ENCODE measurements at regions not wholly inside any gene's neighbourhood (a gene's known extent, or its start where the extent isn't known, plus 50 kb on each side); places are given as distances from the start of the nearest gene placed in this dataset.
A peak's percentile ranks its signal among the peaks of the same experiment; 100 is the strongest.

DNA sequence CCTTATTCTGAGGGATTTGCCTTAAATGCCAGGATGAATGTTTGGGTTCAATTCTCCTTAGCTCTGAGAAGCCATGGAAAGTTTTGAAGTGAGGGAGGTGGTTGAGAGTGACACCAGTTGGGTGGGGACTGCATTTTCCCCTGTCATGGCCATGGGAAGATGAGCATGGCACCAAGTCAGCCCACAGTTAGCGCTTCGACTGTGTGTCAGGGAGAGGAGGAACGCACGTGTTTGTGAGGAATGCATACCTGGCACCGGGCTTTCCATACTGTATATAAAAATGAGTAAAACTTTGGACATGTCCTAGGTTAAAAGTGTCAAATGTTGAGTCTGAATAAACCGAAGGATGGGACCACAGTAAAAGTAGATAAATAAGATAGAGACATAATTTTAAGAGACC lies 187.5 kb upstream of the KL start:
- H3K79me2 ChIP-seq (ENCODE audit: low read length): no peaks in the 10 kb centered on the region

DNA sequence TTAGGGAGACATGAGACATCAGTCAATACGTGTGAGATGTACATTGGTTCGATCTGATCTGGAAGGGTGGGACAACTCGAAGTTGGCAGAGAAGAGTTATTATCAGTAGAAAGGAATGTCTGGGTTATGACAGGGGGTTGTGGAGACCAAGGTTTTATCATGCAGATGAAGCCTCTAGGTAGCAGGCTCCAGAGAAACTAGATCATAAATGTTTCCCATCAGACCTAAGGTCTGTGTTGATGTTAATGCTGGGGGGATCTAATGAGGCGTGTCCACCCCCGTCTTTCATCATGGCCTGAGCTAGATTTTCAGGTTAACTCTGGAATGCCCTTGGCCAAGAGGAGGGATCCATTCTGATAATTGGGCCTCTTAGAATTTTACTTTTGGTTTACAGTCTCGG lies 187.0 kb upstream of the KL start:
- no peaks in the 10 kb centered on the region for H3K79me2 ChIP-seq (ENCODE audit: low read length)
- no peaks in the 10 kb centered on the region for H3K27me3 ChIP-seq (ENCODE audit: low read depth, low read length)
- H3K36me3 ChIP-seq (replicated peaks; ENCODE audit: low read depth, low read length): no peaks in the 10 kb centered on the region
- peak overlapping the region; percentile 17; the same call in 1 of the 2 replicates for H3K4me2 ChIP-seq (ENCODE audit: low read length)
- H3K4me1 ChIP-seq (ENCODE audit: low read length): peaks cover 6% of the 10 kb centered on the region; the same call in 1 of the 2 replicates
- H3K27ac ChIP-seq (ENCODE audit: low read length): no peak overlapping the region
- H3K9ac ChIP-seq (ENCODE audit: low read length): no peak overlapping the region
- 0 out of 2 replicates have a peak, but pooled peaks cover 5% of the 10 kb centered on the region for H3K9me3 ChIP-seq (ENCODE audit: insufficient read depth, low read length)
- H3K4me3 ChIP-seq (ENCODE audit: low read length): no peak overlapping the region
- TF ChIP-seq CTCF (IDR thresholded peaks at IDR 0.05; ENCODE audit: low read depth, low read length) (no peak), EZH2phosphoT487 (IDR thresholded peaks at IDR 0.05; ENCODE audit: low read depth) (no peak)
- peak overlapping the region; percentile 61; the same call in 1 of the 2 replicates for H2AFZ ChIP-seq (ENCODE audit: low read depth, low read length)
- no peaks in the 10 kb centered on the region for H4K20me1 ChIP-seq (ENCODE audit: insufficient read depth, low read length)

More for the DNA sequence above, 187.5 kb upstream of the KL start:
- H3K27ac ChIP-seq (ENCODE audit: low read length): no peak overlapping the region
- TF ChIP-seq CTCF (IDR thresholded peaks at IDR 0.05; ENCODE audit: low read depth, low read length) (no peak), EZH2phosphoT487 (IDR thresholded peaks at IDR 0.05; ENCODE audit: low read depth) (no peak)
- H3K4me3 ChIP-seq (ENCODE audit: low read length): no peak overlapping the region
- no peaks in the 10 kb centered on the region for H3K36me3 ChIP-seq (replicated peaks; ENCODE audit: low read depth, low read length)
- H2AFZ ChIP-seq (ENCODE audit: low read depth, low read length): no peak overlapping the region
- peaks cover 6% of the 10 kb centered on the region; the same call in 1 of the 2 replicates for H3K4me1 ChIP-seq (ENCODE audit: low read length)
- H3K27me3 ChIP-seq (ENCODE audit: low read depth, low read length): no peaks in the 10 kb centered on the region
- H4K20me1 ChIP-seq (ENCODE audit: insufficient read depth, low read length): no peaks in the 10 kb centered on the region
- no peak overlapping the region for H3K9ac ChIP-seq (ENCODE audit: low read length)
- no peak overlapping the region for H3K4me2 ChIP-seq (ENCODE audit: low read length)
- 0 out of 2 replicates have a peak, but pooled peaks cover under 1% of the 10 kb centered on the region for H3K9me3 ChIP-seq (ENCODE audit: insufficient read depth, low read length)

- Histone ChIP-seq H3K27ac (ENCODE audit: low read length) (no peak overlapping the region), H4K20me1 (ENCODE audit: insufficient read depth, low read length) (no peaks in the 10 kb centered on the region), H3K9me3 (ENCODE audit: insufficient read depth, low read length) (0 out of 2 replicates have a peak, but pooled peaks cover 5% of the 10 kb centered on the region), H3K4me2 (ENCODE audit: low read length) (peak overlapping the region; percentile 17; the same call in 1 of the 2 replicates), H3K79me2 (ENCODE audit: low read length) (no peaks in the 10 kb centered on the region), H3K4me3 (ENCODE audit: low read length) (no peak overlapping the region), H2AFZ (ENCODE audit: low read depth, low read length) (peak overlapping the region; percentile 61; the same call in 1 of the 2 replicates), H3K4me1 (ENCODE audit: low read length) (peaks cover 6% of the 10 kb centered on the region; the same call in 1 of the 2 replicates), H3K36me3 (replicated peaks; ENCODE audit: low read depth, low read length) (no peaks in the 10 kb centered on the region), H3K9ac (ENCODE audit: low read length) (no peak overlapping the region), H3K27me3 (ENCODE audit: low read depth, low read length) (no peaks in the 10 kb centered on the region)
- TF ChIP-seq CTCF (IDR thresholded peaks at IDR 0.05; ENCODE audit: low read depth, low read length) (no peak), EZH2phosphoT487 (IDR thresholded peaks at IDR 0.05; ENCODE audit: low read depth) (no peak)
Observed at GRCh38 chr13:32829676-32830335, 186.4 kb upstream of the KL start.

DNA sequence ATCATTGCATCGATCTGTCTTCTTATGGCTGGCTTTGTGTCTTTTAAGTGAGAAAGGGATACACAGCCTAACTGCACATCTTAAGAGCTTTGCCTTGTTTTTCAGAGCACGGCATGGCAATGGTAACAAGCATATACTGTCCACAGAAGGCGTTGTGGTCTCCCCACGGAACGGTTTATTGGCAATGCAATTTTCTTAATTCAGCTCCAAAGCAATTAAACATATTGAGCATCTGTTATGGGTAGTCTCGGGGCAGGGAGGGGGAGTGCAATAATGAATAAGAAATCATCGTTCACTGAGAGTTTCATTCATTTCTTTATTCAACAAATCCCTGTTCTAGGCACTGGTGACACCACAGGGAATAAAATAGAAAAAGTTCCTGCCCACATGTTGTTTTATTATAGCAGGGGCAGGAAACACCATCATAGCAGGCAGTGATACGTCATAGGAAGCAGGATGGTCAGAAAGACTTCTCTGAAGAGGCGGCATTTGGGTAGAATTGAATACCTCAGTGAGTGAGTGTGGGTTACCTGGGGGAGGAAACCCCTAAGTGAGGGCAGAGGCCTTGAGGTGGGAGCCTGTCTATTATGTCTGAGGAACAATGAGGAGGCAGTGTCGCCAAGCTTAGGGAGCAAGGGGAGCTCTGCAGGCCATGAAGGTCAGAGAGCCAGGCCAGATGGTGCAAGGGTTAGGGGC lies 185.7 kb upstream of the KL start:
- H3K27ac ChIP-seq (ENCODE audit: low read length): no peak overlapping the region
- TF ChIP-seq EZH2phosphoT487 (IDR thresholded peaks at IDR 0.05; ENCODE audit: low read depth) (no peak), CTCF (IDR thresholded peaks at IDR 0.05; ENCODE audit: low read depth, low read length) (no peak)
- 0 out of 2 replicates have a peak, but pooled peaks cover 5% of the 10 kb centered on the region for H3K9me3 ChIP-seq (ENCODE audit: insufficient read depth, low read length)
- no peak overlapping the region for H3K4me3 ChIP-seq (ENCODE audit: low read length)
- no peaks in the 10 kb centered on the region for H4K20me1 ChIP-seq (ENCODE audit: insufficient read depth, low read length)
- no peak overlapping the region for H3K9ac ChIP-seq (ENCODE audit: low read length)
- no peaks in the 10 kb centered on the region for H3K36me3 ChIP-seq (replicated peaks; ENCODE audit: low read depth, low read length)
- no peaks in the 10 kb centered on the region for H3K79me2 ChIP-seq (ENCODE audit: low read length)
- H3K27me3 ChIP-seq (ENCODE audit: low read depth, low read length): no peaks in the 10 kb centered on the region
- no peak overlapping the region for H3K4me2 ChIP-seq (ENCODE audit: low read length)
- H3K4me1 ChIP-seq (ENCODE audit: low read length): peaks cover 6% of the 10 kb centered on the region; the same call in 1 of the 2 replicates
- no peak overlapping the region for H2AFZ ChIP-seq (ENCODE audit: low read depth, low read length)
